ENCODE measurements at regions not wholly inside any gene's neighbourhood (a gene's known extent, or its start where the extent isn't known, plus 50 kb on each side); places are given as distances from the start of the nearest gene placed in this dataset.

DNA sequence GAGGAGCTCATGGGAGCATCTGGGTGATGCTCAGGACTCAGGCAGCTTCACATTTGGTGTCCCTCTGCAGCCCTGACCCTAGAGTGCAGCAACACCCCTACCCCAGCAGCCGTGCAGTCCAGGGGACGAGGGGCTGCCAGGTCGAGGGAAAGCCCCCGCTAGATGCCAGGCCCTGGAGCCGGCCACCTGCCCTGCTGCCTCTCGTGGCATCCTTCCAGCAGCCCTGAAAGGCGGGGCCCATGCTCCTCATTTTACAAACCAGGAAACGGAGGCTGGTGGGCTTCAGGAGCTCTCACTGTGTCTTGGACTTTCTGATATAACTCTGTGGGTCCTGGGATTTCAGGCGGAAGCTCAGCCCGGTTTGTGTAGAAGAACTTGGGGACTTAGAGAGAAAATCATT, 120.5 kb upstream of the WNT4 start:
- H3K9me3 ChIP-seq (ENCODE audit: control insufficient read depth, low read length) = no peaks in the 10 kb centered on the region
- intact Hi-C loops (cut with DNase I) = no loop called here
- no peaks in the 10 kb centered on the region for H3K27me3 ChIP-seq (ENCODE audit: control insufficient read depth in 1 of 2, insufficient read depth in 2 of 2, low read length in 1 of 2)
- no peak overlapping the region for H3K4me3 ChIP-seq (ENCODE audit: low read length in 2 of 2)
- H3K27ac ChIP-seq (ENCODE audit: low read depth in 1 of 2, low read length in 2 of 2) = no peak overlapping the region
- DNase-seq (no peak), ATAC-seq (ENCODE audit: low FRiP score) (no peak)
- WGBS, 2 donors = 76% methylated on average over 10 of the region's 10 CpGs
- no peaks in the 10 kb centered on the region for H3K4me1 ChIP-seq (ENCODE audit: control insufficient read depth in 1 of 2, insufficient read depth in 2 of 2, low read length in 2 of 2)
- no peaks in the 10 kb centered on the region for H3K36me3 ChIP-seq (ENCODE audit: control insufficient read depth in 1 of 2, insufficient read depth in 2 of 2, low read length in 1 of 2)

- Histone ChIP-seq H3K36me3 (ENCODE audit: control insufficient read depth in 1 of 2, insufficient read depth in 2 of 2, low read length in 1 of 2) (no peaks in the 10 kb centered on the region), H3K27ac (ENCODE audit: low read depth in 1 of 2, low read length in 2 of 2) (no peak overlapping the region), H3K4me3 (ENCODE audit: low read length in 2 of 2) (no peak overlapping the region), H3K4me1 (ENCODE audit: control insufficient read depth in 1 of 2, insufficient read depth in 2 of 2, low read length in 2 of 2) (no peaks in the 10 kb centered on the region), H3K27me3 (ENCODE audit: control insufficient read depth in 1 of 2, insufficient read depth in 2 of 2, low read length in 1 of 2) (no peaks in the 10 kb centered on the region), H3K9me3 (ENCODE audit: control insufficient read depth, low read length) (no peaks in the 10 kb centered on the region)
- intact Hi-C loops (cut with DNase I) = no loop called here
- DNase-seq (no peak), ATAC-seq (ENCODE audit: low FRiP score) (no peak)
- WGBS, 2 donors = 81% methylated on average over 15 of the region's 15 CpGs
Measured at GRCh38 chr1:22264464-22265341, 121.8 kb upstream of the WNT4 start.

- Histone ChIP-seq H3K9me3 (ENCODE audit: control insufficient read depth, low read length) (no peaks in the 10 kb centered on the region), H3K27ac (ENCODE audit: low read depth in 1 of 2, low read length in 2 of 2) (no peak overlapping the region), H3K4me3 (ENCODE audit: low read length in 2 of 2) (no peak overlapping the region), H3K36me3 (ENCODE audit: control insufficient read depth in 1 of 2, insufficient read depth in 2 of 2, low read length in 1 of 2) (no peaks in the 10 kb centered on the region), H3K27me3 (ENCODE audit: control insufficient read depth in 1 of 2, insufficient read depth in 2 of 2, low read length in 1 of 2) (no peaks in the 10 kb centered on the region), H3K4me1 (ENCODE audit: control insufficient read depth in 1 of 2, insufficient read depth in 2 of 2, low read length in 2 of 2) (no peaks in the 10 kb centered on the region)
- 52 to 54% methylated on average over 6 of the region's 6 CpGs for WGBS, 2 donors
- intact Hi-C loops (cut with DNase I) = no loop called here
- DNase-seq (no peak), ATAC-seq (ENCODE audit: low FRiP score) (no peak)
Measured at GRCh38 chr1:22266141-22266540, 123.2 kb upstream of the WNT4 start.

GRCh38 chr1:22267413-22268175, 124.7 kb upstream of the WNT4 start:
- intact Hi-C loops (cut with DNase I) = no loop called here

DNA sequence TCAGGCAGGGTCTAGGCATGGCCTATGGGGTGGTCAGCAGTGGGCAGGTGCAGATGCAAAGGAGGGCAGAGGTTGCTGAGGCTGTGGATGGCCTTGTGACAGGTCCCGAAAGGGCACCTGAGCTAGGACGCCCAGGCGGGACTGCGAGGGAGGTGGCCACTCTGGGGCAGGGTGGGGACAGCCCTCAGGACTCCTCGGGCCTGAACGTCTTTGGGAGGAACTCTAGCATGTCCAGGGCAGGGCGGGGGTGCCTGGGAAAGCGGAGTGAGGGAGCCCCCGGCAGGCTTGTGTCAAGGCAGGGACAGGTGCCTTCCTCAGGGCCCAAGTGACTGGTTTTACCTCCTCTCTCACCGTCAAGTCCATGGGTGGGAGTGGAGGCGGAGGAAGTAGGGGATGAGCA, 125.4 kb upstream of the WNT4 start:
- Histone ChIP-seq H3K27ac (ENCODE audit: low read depth in 1 of 2, low read length in 2 of 2) (no peak overlapping the region), H3K36me3 (ENCODE audit: control insufficient read depth in 1 of 2, insufficient read depth in 2 of 2, low read length in 1 of 2) (no peaks in the 10 kb centered on the region), H3K27me3 (ENCODE audit: control insufficient read depth in 1 of 2, insufficient read depth in 2 of 2, low read length in 1 of 2) (no peaks in the 10 kb centered on the region), H3K9me3 (ENCODE audit: control insufficient read depth, low read length) (no peaks in the 10 kb centered on the region), H3K4me1 (ENCODE audit: control insufficient read depth in 1 of 2, insufficient read depth in 2 of 2, low read length in 2 of 2) (no peaks in the 10 kb centered on the region), H3K4me3 (ENCODE audit: low read length in 2 of 2) (no peak overlapping the region)
- 74 to 75% methylated on average over 10 to 11 of the region's 11 CpGs for WGBS, 2 donors
- no peak for DNase-seq
- ATAC-seq (ENCODE audit: low FRiP score) = no peak
- intact Hi-C loops (cut with DNase I) = no loop called here

More at GRCh38 chr1:22267413-22268175, 124.7 kb upstream of the WNT4 start:
- no peaks in the 10 kb centered on the region for H3K36me3 ChIP-seq (ENCODE audit: control insufficient read depth in 1 of 2, insufficient read depth in 2 of 2, low read length in 1 of 2)
- no peak overlapping the region for H3K27ac ChIP-seq (ENCODE audit: low read depth in 1 of 2, low read length in 2 of 2)
- H3K4me1 ChIP-seq (ENCODE audit: control insufficient read depth in 1 of 2, insufficient read depth in 2 of 2, low read length in 2 of 2) = no peaks in the 10 kb centered on the region
- no peaks in the 10 kb centered on the region for H3K27me3 ChIP-seq (ENCODE audit: control insufficient read depth in 1 of 2, insufficient read depth in 2 of 2, low read length in 1 of 2)
- H3K4me3 ChIP-seq (ENCODE audit: low read length in 2 of 2) = no peak overlapping the region
- ATAC-seq (ENCODE audit: low FRiP score) (no peak), DNase-seq (no peak)
- 70 to 72% methylated on average over 21 to 22 of the region's 22 CpGs for WGBS, 2 donors
- H3K9me3 ChIP-seq (ENCODE audit: control insufficient read depth, low read length) = no peaks in the 10 kb centered on the region

GRCh38 chr1:22271847-22272801, 129.2 kb upstream of the WNT4 start:
- no peak for DNase-seq
- Histone ChIP-seq H3K27me3 (ENCODE audit: control insufficient read depth in 1 of 2, insufficient read depth in 2 of 2, low read length in 1 of 2) (no peaks in the 10 kb centered on the region), H3K9me3 (ENCODE audit: control insufficient read depth, low read length) (no peaks in the 10 kb centered on the region), H3K4me1 (ENCODE audit: control insufficient read depth in 1 of 2, insufficient read depth in 2 of 2, low read length in 2 of 2) (no peaks in the 10 kb centered on the region), H3K36me3 (ENCODE audit: control insufficient read depth in 1 of 2, insufficient read depth in 2 of 2, low read length in 1 of 2) (no peaks in the 10 kb centered on the region), H3K4me3 (ENCODE audit: low read length in 2 of 2) (no peak overlapping the region), H3K27ac (ENCODE audit: low read depth in 1 of 2, low read length in 2 of 2) (no peak overlapping the region)
- intact Hi-C loops (cut with DNase I) = loop anchor here in 1 of 2 donors (10.0 kb wide), 1 partner anchor 167 kb away; no protein-coding TSS in a partner anchor
- 66 to 71% methylated on average over 8 of the region's 8 CpGs for WGBS, 2 donors
- ATAC-seq (ENCODE audit: low FRiP score) = no peak

- DNase-seq (no peak), ATAC-seq (ENCODE audit: low FRiP score) (no peak)
- intact Hi-C loops (cut with DNase I) = loop anchor here in 1 of 2 donors (10.0 kb wide), 1 partner anchor 169 kb away; no protein-coding TSS in a partner anchor
- H3K4me1 ChIP-seq (ENCODE audit: control insufficient read depth in 1 of 2, insufficient read depth in 2 of 2, low read length in 2 of 2) = no peaks in the 10 kb centered on the region
- no peak overlapping the region for H3K27ac ChIP-seq (ENCODE audit: low read depth in 1 of 2, low read length in 2 of 2)
- H3K36me3 ChIP-seq (ENCODE audit: control insufficient read depth in 1 of 2, insufficient read depth in 2 of 2, low read length in 1 of 2) = no peaks in the 10 kb centered on the region
- H3K27me3 ChIP-seq (ENCODE audit: control insufficient read depth in 1 of 2, insufficient read depth in 2 of 2, low read length in 1 of 2) = no peaks in the 10 kb centered on the region
- H3K9me3 ChIP-seq (ENCODE audit: control insufficient read depth, low read length) = no peaks in the 10 kb centered on the region
- no peak overlapping the region for H3K4me3 ChIP-seq (ENCODE audit: low read length in 2 of 2)
- 88 to 93% methylated on average over 8 of the region's 8 CpGs for WGBS, 2 donors
Measured at GRCh38 chr1:22273686-22274681, 131.1 kb upstream of the WNT4 start.

All from aorta (tissue), 5 donors.